AG09309 (cell line): ENCODE measurements at regions not wholly inside any gene's neighbourhood (a gene's known extent, or its start where the extent isn't known, plus 50 kb on each side); places are given as distances from the start of the nearest gene placed in this dataset.

Experiments used
- DNase-seq: peaks from one replicate; pipeline ENCODE4 v3.0.0-alpha.2; 2010; ENCODE audit warnings: low read depth
- H3K4me3 ChIP-seq: 2 replicates; pipeline ENCODE4 v1.5.1; 2011; ENCODE audit warnings: mild to moderate bottlenecking, low read depth, low read length, moderate library complexity; ENCODE audit not compliant: control insufficient read depth
- CTCF ChIP-seq: IDR thresholded peaks from 2 replicates; pipeline ENCODE4 v1.5.1; 2011; ENCODE audit warnings: mild to moderate bottlenecking, low read depth, low read length, inconsistent platforms; ENCODE audit not compliant: insufficient read depth, control insufficient read depth; ENCODE audit errors: missing control alignments

- DNase-seq, result no peak
- H3K4me3 ChIP-seq, result no peak overlapping the region
- TF ChIP-seq CTCF, result no peak
Measured at GRCh38 chr14:27025648-27026047, 427.8 kb upstream of the NOVA1 start.

GRCh38 chr14:27026097-27026496, 428.3 kb upstream of the NOVA1 start:
- no peak for DNase-seq
- TF ChIP-seq CTCF, result no peak
- no peak overlapping the region for H3K4me3 ChIP-seq

GRCh38 chr14:27040552-27040951, 442.7 kb upstream of the NOVA1 start:
- no peak for TF ChIP-seq CTCF
- H3K4me3 ChIP-seq, result no peak overlapping the region
- DNase-seq, result no peak

GRCh38 chr14:27049701-27050100, 451.9 kb upstream of the NOVA1 start:
- no peak for TF ChIP-seq CTCF
- no peak overlapping the region for H3K4me3 ChIP-seq
- no peak for DNase-seq

- no peak for TF ChIP-seq CTCF
- no peak overlapping the region for H3K4me3 ChIP-seq
- DNase-seq, result no peak
Measured at GRCh38 chr14:27050208-27050607, 452.4 kb upstream of the NOVA1 start.

- no peak for DNase-seq
- H3K4me3 ChIP-seq, result no peak overlapping the region
- TF ChIP-seq CTCF, result no peak
Measured at GRCh38 chr14:27056586-27056985, 458.8 kb upstream of the NOVA1 start.

- no peak overlapping the region for H3K4me3 ChIP-seq
- TF ChIP-seq CTCF, result no peak
- DNase-seq, result no peak
Measured at GRCh38 chr14:27061299-27061698, 463.5 kb upstream of the NOVA1 start.
